ENCODE measurements at regions not wholly inside any gene's neighbourhood (a gene's known extent, or its start where the extent isn't known, plus 50 kb on each side); places are given as distances from the start of the nearest gene placed in this dataset.

GRCh38 chr22:48606684-48607307 is 1220.9 kb downstream of the BRD1 start:
- no peak for DNase-seq (ENCODE audit: insufficient read length, low spot score)
- no peak for TF ChIP-seq CTCF (IDR thresholded peaks at IDR 0.05; ENCODE audit: insufficient read depth, missing control alignments)
- no peak for FAIRE-seq

GRCh38 chr22:48605856-48606481 is 1221.7 kb downstream of the BRD1 start:
- no peak for DNase-seq (ENCODE audit: insufficient read length, low spot score)
- TF ChIP-seq CTCF (IDR thresholded peaks at IDR 0.05; ENCODE audit: insufficient read depth, missing control alignments) = no peak
- no peak for FAIRE-seq

GRCh38 chr22:48605125-48605524 is 1222.5 kb downstream of the BRD1 start:
- no peak for FAIRE-seq
- TF ChIP-seq CTCF (IDR thresholded peaks at IDR 0.05; ENCODE audit: insufficient read depth, missing control alignments) = no peak
- no peak for DNase-seq (ENCODE audit: insufficient read length, low spot score)

- no peak for TF ChIP-seq CTCF (IDR thresholded peaks at IDR 0.05; ENCODE audit: insufficient read depth, missing control alignments)
- FAIRE-seq = no peak
- DNase-seq (ENCODE audit: insufficient read length, low spot score) = no peak
These were observed 1223.9 kb downstream of the BRD1 start for GRCh38 chr22:48603621-48604320.

- DNase-seq (ENCODE audit: insufficient read length, low spot score) (no peak), FAIRE-seq (no peak)
- TF ChIP-seq CTCF (IDR thresholded peaks at IDR 0.05; ENCODE audit: insufficient read depth, missing control alignments) = no peak
These were observed 1224.7 kb downstream of the BRD1 start for GRCh38 chr22:48602805-48603518.

GRCh38 chr22:48600681-48601080 is 1227.0 kb downstream of the BRD1 start:
- DNase-seq (ENCODE audit: insufficient read length, low spot score) (no peak), FAIRE-seq (no peak)
- TF ChIP-seq CTCF (IDR thresholded peaks at IDR 0.05; ENCODE audit: insufficient read depth, missing control alignments) = no peak

Data from D721Med (cell line).